ENCODE measurements at regions not wholly inside any gene's neighbourhood (a gene's known extent, or its start where the extent isn't known, plus 50 kb on each side); places are given as distances from the start of the nearest gene placed in this dataset.
A peak's percentile ranks its signal among the peaks of the same experiment; 100 is the strongest.

DNA sequence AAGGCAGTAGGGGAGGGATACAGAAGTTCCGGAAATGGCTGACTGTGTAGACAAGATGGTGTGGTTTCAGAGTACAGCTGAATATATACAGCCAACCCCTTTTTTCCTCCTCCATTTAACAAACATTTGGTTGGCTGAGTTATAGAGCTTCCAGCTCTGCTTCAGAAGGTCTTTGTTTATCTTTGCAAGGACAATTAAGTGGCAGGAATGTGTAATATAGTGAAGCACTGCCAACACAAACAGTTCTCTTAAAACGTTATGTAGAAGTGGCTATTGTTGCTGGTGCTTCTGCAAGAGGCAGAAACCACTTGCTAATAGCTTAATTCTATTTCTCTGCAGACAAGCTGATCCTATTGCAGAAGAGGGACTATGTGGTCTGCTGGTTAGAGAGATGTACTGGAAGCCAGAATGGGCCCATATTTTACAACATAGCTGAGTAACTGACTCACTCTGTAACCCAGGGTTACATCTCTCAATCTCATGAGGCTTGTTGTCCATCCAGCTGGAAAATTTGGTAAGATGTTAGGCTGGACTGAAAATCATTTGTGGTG, 62.7 kb upstream of the OSMR start:
- H4K20me1 ChIP-seq (ENCODE audit: insufficient read depth, low read length) = no peaks in the 10 kb centered on the region
- peak; percentile 100 for DNase-seq (ENCODE audit: low read depth)
- no peaks in the 10 kb centered on the region for H3K9me3 ChIP-seq (ENCODE audit: insufficient read depth, low read depth, low read length)
- peak overlapping the region; percentile 69 for H3K27ac Mint-ChIP-seq (ENCODE audit: unreplicated experiment)
- peak overlapping the region; percentile 62 for H3K4me2 ChIP-seq (ENCODE audit: low read length)
- FAIRE-seq = peak; percentile 97
- H3K4me1 ChIP-seq (ENCODE audit: insufficient read depth, low read length) = peaks cover 25% of the 10 kb centered on the region
- H3K27me3 ChIP-seq (ENCODE audit: insufficient read depth, low read length) = no peaks in the 10 kb centered on the region
- no peak overlapping the region for H3K9ac ChIP-seq (ENCODE audit: low read length)
- no peak overlapping the region for H3K4me3 ChIP-seq (ENCODE audit: insufficient read depth, low read depth, low read length)
- no peak overlapping the region for H3K4me3 Mint-ChIP-seq (ENCODE audit: unreplicated experiment)
- peak overlapping the region; percentile 6 for H2AFZ ChIP-seq (ENCODE audit: low read depth, low read length)
- peaks cover 14% of the 10 kb centered on the region for H3K4me1 Mint-ChIP-seq (ENCODE audit: low read depth, unreplicated experiment)
- H3K9me3 Mint-ChIP-seq (ENCODE audit: unreplicated experiment) = peaks cover 12% of the 10 kb centered on the region
- no peaks in the 10 kb centered on the region for H3K79me2 ChIP-seq (ENCODE audit: insufficient read depth, low read length)
- H3K36me3 ChIP-seq (ENCODE audit: insufficient read depth, low read length) = no peaks in the 10 kb centered on the region
- H3K36me3 Mint-ChIP-seq (ENCODE audit: low read depth, unreplicated experiment) = no peaks in the 10 kb centered on the region
- H3K27me3 Mint-ChIP-seq (ENCODE audit: low read depth, unreplicated experiment) = no peaks in the 10 kb centered on the region
- peak overlapping the region; percentile 44 for H3K27ac ChIP-seq (ENCODE audit: low read depth, low read length)
- TF ChIP-seq, protein P1, sequence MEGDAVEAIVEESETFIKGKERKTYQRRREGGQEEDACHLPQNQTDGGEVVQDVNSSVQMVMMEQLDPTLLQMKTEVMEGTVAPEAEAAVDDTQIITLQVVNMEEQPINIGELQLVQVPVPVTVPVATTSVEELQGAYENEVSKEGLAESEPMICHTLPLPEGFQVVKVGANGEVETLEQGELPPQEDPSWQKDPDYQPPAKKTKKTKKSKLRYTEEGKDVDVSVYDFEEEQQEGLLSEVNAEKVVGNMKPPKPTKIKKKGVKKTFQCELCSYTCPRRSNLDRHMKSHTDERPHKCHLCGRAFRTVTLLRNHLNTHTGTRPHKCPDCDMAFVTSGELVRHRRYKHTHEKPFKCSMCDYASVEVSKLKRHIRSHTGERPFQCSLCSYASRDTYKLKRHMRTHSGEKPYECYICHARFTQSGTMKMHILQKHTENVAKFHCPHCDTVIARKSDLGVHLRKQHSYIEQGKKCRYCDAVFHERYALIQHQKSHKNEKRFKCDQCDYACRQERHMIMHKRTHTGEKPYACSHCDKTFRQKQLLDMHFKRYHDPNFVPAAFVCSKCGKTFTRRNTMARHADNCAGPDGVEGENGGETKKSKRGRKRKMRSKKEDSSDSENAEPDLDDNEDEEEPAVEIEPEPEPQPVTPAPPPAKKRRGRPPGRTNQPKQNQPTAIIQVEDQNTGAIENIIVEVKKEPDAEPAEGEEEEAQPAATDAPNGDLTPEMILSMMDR (IDR thresholded peaks at IDR 0.05; ENCODE audit: insufficient read depth, low read depth, low read length) = no peak
- TF ChIP-seq EZH2 (IDR thresholded peaks at IDR 0.05; ENCODE audit: insufficient read depth, low read length) = no peak

DNA sequence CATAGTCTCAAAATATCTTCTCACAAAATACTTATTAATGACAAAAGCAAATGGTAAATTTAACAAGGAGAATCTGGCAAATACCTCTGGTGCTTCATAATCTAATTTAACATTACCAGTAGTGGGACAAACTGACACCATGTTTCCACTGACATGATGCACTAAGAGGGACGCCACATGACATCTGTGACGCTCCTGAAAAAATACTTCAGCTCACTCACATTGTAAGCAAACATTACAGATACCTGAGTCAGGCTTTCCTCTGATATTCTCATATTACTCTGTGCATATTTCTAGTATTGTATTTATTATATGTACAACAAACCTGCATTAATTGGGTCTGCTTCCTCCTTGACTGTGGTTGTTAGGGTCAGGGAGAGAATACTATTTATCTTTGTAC, 56.7 kb upstream of the OSMR start:
- Histone ChIP-seq H3K4me2 (ENCODE audit: low read length) (no peak overlapping the region), H2AFZ (ENCODE audit: low read depth, low read length) (no peak overlapping the region), H4K20me1 (ENCODE audit: insufficient read depth, low read length) (no peaks in the 10 kb centered on the region), H3K9me3 (ENCODE audit: insufficient read depth, low read depth, low read length) (no peaks in the 10 kb centered on the region), H3K27me3 (ENCODE audit: insufficient read depth, low read length) (no peaks in the 10 kb centered on the region), H3K79me2 (ENCODE audit: insufficient read depth, low read length) (no peaks in the 10 kb centered on the region), H3K27ac (ENCODE audit: low read depth, low read length) (no peak overlapping the region), H3K4me1 (ENCODE audit: insufficient read depth, low read length) (no peaks in the 10 kb centered on the region), H3K4me3 (ENCODE audit: insufficient read depth, low read depth, low read length) (no peak overlapping the region), H3K9ac (ENCODE audit: low read length) (no peak overlapping the region), H3K36me3 (ENCODE audit: insufficient read depth, low read length) (no peaks in the 10 kb centered on the region)
- H3K36me3 Mint-ChIP-seq (ENCODE audit: low read depth, unreplicated experiment) = no peaks in the 10 kb centered on the region
- TF ChIP-seq, protein P1 (IDR thresholded peaks at IDR 0.05; ENCODE audit: insufficient read depth, low read depth, low read length) = no peak
- no peak for TF ChIP-seq EZH2 (IDR thresholded peaks at IDR 0.05; ENCODE audit: insufficient read depth, low read length)
- no peaks in the 10 kb centered on the region for H3K4me1 Mint-ChIP-seq (ENCODE audit: low read depth, unreplicated experiment)
- DNase-seq (ENCODE audit: low read depth) (no peak), FAIRE-seq (no peak)
- no peak overlapping the region for H3K27ac Mint-ChIP-seq (ENCODE audit: unreplicated experiment)
- peaks cover 7% of the 10 kb centered on the region for H3K9me3 Mint-ChIP-seq (ENCODE audit: unreplicated experiment)
- H3K4me3 Mint-ChIP-seq (ENCODE audit: unreplicated experiment) = no peak overlapping the region
- H3K27me3 Mint-ChIP-seq (ENCODE audit: low read depth, unreplicated experiment) = peaks cover 3% of the 10 kb centered on the region

DNA sequence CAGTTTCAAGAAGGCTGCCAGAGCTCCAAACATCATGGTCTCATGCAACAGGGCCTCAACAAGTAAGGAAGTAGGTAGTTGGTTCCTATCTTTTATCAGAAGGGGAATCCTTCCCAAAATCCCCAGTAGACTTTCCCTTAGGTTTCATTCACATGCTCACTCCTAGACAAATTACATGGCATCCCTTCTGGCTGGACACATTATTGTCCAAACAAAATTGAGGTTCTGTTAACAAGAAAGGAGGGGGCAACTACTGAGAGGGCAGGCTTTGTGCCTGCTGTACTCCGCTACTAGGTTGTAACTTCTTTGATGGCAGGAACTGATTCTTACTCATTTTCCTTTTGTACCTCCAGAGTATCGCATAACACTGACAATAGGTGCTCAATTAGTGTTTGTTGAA, 56.0 kb upstream of the OSMR start:
- Mint-ChIP-seq H3K4me3 (ENCODE audit: unreplicated experiment) (no peak overlapping the region), H3K4me1 (ENCODE audit: low read depth, unreplicated experiment) (no peaks in the 10 kb centered on the region), H3K9me3 (ENCODE audit: unreplicated experiment) (peaks cover 7% of the 10 kb centered on the region), H3K27me3 (ENCODE audit: low read depth, unreplicated experiment) (peaks cover 3% of the 10 kb centered on the region), H3K36me3 (ENCODE audit: low read depth, unreplicated experiment) (no peaks in the 10 kb centered on the region), H3K27ac (ENCODE audit: unreplicated experiment) (no peak overlapping the region)
- Histone ChIP-seq H3K4me3 (ENCODE audit: insufficient read depth, low read depth, low read length) (no peak overlapping the region), H3K79me2 (ENCODE audit: insufficient read depth, low read length) (no peaks in the 10 kb centered on the region), H3K4me2 (ENCODE audit: low read length) (no peak overlapping the region), H3K27me3 (ENCODE audit: insufficient read depth, low read length) (no peaks in the 10 kb centered on the region), H3K9ac (ENCODE audit: low read length) (no peak overlapping the region), H4K20me1 (ENCODE audit: insufficient read depth, low read length) (no peaks in the 10 kb centered on the region), H3K4me1 (ENCODE audit: insufficient read depth, low read length) (no peaks in the 10 kb centered on the region), H3K36me3 (ENCODE audit: insufficient read depth, low read length) (no peaks in the 10 kb centered on the region), H3K9me3 (ENCODE audit: insufficient read depth, low read depth, low read length) (no peaks in the 10 kb centered on the region), H3K27ac (ENCODE audit: low read depth, low read length) (no peak overlapping the region), H2AFZ (ENCODE audit: low read depth, low read length) (no peak overlapping the region)
- no peak for DNase-seq (ENCODE audit: low read depth)
- TF ChIP-seq, protein P1 (IDR thresholded peaks at IDR 0.05; ENCODE audit: insufficient read depth, low read depth, low read length) = no peak
- TF ChIP-seq EZH2 (IDR thresholded peaks at IDR 0.05; ENCODE audit: insufficient read depth, low read length) = no peak
- no peak for FAIRE-seq

Data from astrocyte (in vitro differentiated cells and primary cell).